IMR-90 (cell line): ENCODE measurements at regions not wholly inside any gene's neighbourhood (a gene's known extent, or its start where the extent isn't known, plus 50 kb on each side); places are given as distances from the start of the nearest gene placed in this dataset.

ENCODE experiments used
- ATAC-seq: fragments of 200-7000 bp; cut with Tn5 transposase; 2 replicates; pipeline ENCODE4 v1.9.1; 2020; ENCODE audit warnings: low read depth, mild to moderate bottlenecking, moderate library complexity
- BruUV-seq: library from RNA; stranded (reverse); fragments of 400-500 nt; replicated peaks from 2 replicates; lab custom pipeline; 2021; lab: Mats Ljungman, UMichigan
- CTCF ChIA-PET: fragments of 300-600 bp; formaldehyde crosslinking; extraction: SDS; loops from one replicate; lab custom pipeline; 2021; ENCODE audit warnings: antibody characterized with exemption; lab: Yijun Ruan, JAX
- POLR2A ChIA-PET: fragments of 300-600 bp; sonication (Branson Sonifier 250); formaldehyde crosslinking; loops from one replicate; lab custom pipeline; 2022; ENCODE audit warnings: antibody characterized with exemption; ENCODE audit not compliant: unreplicated experiment; lab: Charles Lee
- DNase-seq: peaks from one replicate; pipeline ENCODE4 v3.0.0; 2013
- H2AFZ ChIP-seq: replicated peaks from 2 replicates; pipeline ENCODE3; 2013; ENCODE audit warnings: low read length, mild to moderate bottlenecking; ENCODE audit not compliant: poor library complexity
- H2AK5ac ChIP-seq: 2 replicates; pipeline ENCODE4 v1.6.1; 2013; ENCODE audit warnings: low read depth, low read length, inconsistent platforms
- H2AK9ac ChIP-seq: replicated peaks from 2 replicates; pipeline ENCODE3; 2013; ENCODE audit warnings: mild to moderate bottlenecking, low read depth, low read length, moderate library complexity; ENCODE audit not compliant: poor library complexity
- H2BK120ac ChIP-seq: 2 replicates; pipeline ENCODE4 v1.6.1; 2013; ENCODE audit warnings: low read depth, low read length, inconsistent platforms
- H2BK15ac ChIP-seq: 3 replicates; pipeline ENCODE4 v1.6.1; 2013; ENCODE audit warnings: low read depth, low read length, inconsistent platforms
- H2BK20ac ChIP-seq: 2 replicates; pipeline ENCODE4 v1.6.1; 2013; ENCODE audit warnings: low read depth, mild to moderate bottlenecking, inconsistent platforms, low read length, moderate library complexity
- H2BK5ac ChIP-seq: 2 replicates; pipeline ENCODE4 v1.6.1; 2013; ENCODE audit warnings: mild to moderate bottlenecking, low read depth, low read length, inconsistent platforms; ENCODE audit not compliant: poor library complexity, severe bottlenecking
- H3K14ac ChIP-seq: replicated peaks from 2 replicates; pipeline ENCODE4 v1.6.1; 2013; ENCODE audit warnings: low read depth, low read length, inconsistent platforms
- H3K18ac ChIP-seq: 2 replicates; pipeline ENCODE4 v1.6.1; 2013; ENCODE audit warnings: low read depth, low read length, control low read depth
- H3K23ac ChIP-seq: 2 replicates; pipeline ENCODE4 v1.6.1; 2013; ENCODE audit warnings: low read depth, low read length, inconsistent platforms
- H3K27ac ChIP-seq: 2 replicates; pipeline ENCODE4 v1.5.1; 2013; ENCODE audit warnings: mild to moderate bottlenecking, control low read depth, low read length; ENCODE audit not compliant: insufficient read depth
- H3K27me3 ChIP-seq: 2 replicates; pipeline ENCODE4 v1.6.1; 2013; ENCODE audit warnings: low read length; ENCODE audit not compliant: control insufficient read depth, insufficient read depth
- H3K36me3 ChIP-seq: 2 replicates; pipeline ENCODE4 v1.6.1; 2013; ENCODE audit warnings: low read length, mixed read lengths; ENCODE audit not compliant: control insufficient read depth, insufficient read depth
- H3K4ac ChIP-seq: 2 replicates; pipeline ENCODE4 v1.6.1; 2013; ENCODE audit warnings: low read depth, low read length, inconsistent platforms
- H3K4me1 ChIP-seq: 2 replicates; pipeline ENCODE4 v1.6.1; 2013; ENCODE audit warnings: low read length, mixed read lengths; ENCODE audit not compliant: control insufficient read depth, insufficient read depth
- H3K4me2 ChIP-seq: 2 replicates; pipeline ENCODE4 v1.6.1; 2013; ENCODE audit warnings: low read depth, mild to moderate bottlenecking, control low read depth, low read length, moderate library complexity
- H3K4me3 ChIP-seq: 2 replicates; pipeline ENCODE4 v1.5.1; 2013; ENCODE audit warnings: low read depth, mild to moderate bottlenecking, control low read depth, low read length, moderate library complexity; ENCODE audit not compliant: insufficient read depth
- H3K56ac ChIP-seq: 2 replicates; pipeline ENCODE4 v1.6.1; 2013; ENCODE audit warnings: low read length, inconsistent platforms; ENCODE audit not compliant: insufficient read depth; ENCODE audit errors: extremely low read depth
- H3K79me1 ChIP-seq, 2 experiments: 2 replicates each; pipeline ENCODE4 v1.6.1; 2013; ENCODE audit warnings: low read length in 2 of 2, inconsistent platforms in 1 of 2, low read depth in 1 of 2
- H3K9ac ChIP-seq: 2 replicates; pipeline ENCODE4 v1.6.1; 2013; ENCODE audit warnings: low read depth, low read length, control low read depth
- H3K9me1 ChIP-seq: 2 replicates; pipeline ENCODE4 v1.6.1; 2013; ENCODE audit warnings: low read length, inconsistent platforms; ENCODE audit not compliant: insufficient read depth
- H3K9me3 ChIP-seq: 2 replicates; pipeline ENCODE4 v1.6.1; 2013; ENCODE audit warnings: low read length; ENCODE audit not compliant: control insufficient read depth, insufficient read depth
- H4K20me1 ChIP-seq: 2 replicates; pipeline ENCODE4 v1.6.1; 2013; ENCODE audit warnings: low read length, inconsistent platforms; ENCODE audit not compliant: insufficient read depth
- H4K5ac ChIP-seq: 2 replicates; pipeline ENCODE4 v1.6.1; 2013; ENCODE audit warnings: mild to moderate bottlenecking, low read depth, low read length, control low read depth
- H4K8ac ChIP-seq, 2 experiments: 2 replicates each; pipeline ENCODE4 v1.6.1; 2013; ENCODE audit warnings: low read depth in 2 of 2, low read length in 2 of 2, control low read depth in 1 of 2, inconsistent platforms in 1 of 2
- H4K91ac ChIP-seq: 2 replicates; pipeline ENCODE4 v1.6.1; 2013; ENCODE audit warnings: low read depth, low read length, inconsistent platforms; ENCODE audit not compliant: insufficient read depth
- BHLHE40 ChIP-seq: fragments of 150-350 bp; IDR thresholded peaks from 2 replicates; pipeline ENCODE4 v1.6.1; 2016; ENCODE audit warnings: mild to moderate bottlenecking, low read depth, low read length
- CEBPB ChIP-seq: IDR thresholded peaks from 2 replicates; pipeline ENCODE4 v1.6.1; 2012; ENCODE audit warnings: low read depth, low read length, improper control_type of control experiment
- ELK1 ChIP-seq: fragments of 150-350 bp; IDR thresholded peaks from 2 replicates; pipeline ENCODE4 v1.6.1; 2016; ENCODE audit warnings: low read depth, mild to moderate bottlenecking, low read length, moderate library complexity, borderline replicate concordance
- FOS ChIP-seq: fragments of 150-350 bp; IDR thresholded peaks from 2 replicates; pipeline ENCODE4 v1.6.1; 2016; ENCODE audit warnings: low read depth, low read length
- MAFK ChIP-seq: IDR thresholded peaks from 2 replicates; pipeline ENCODE4 v1.6.1; 2012; ENCODE audit warnings: low read depth, low read length, improper control_type of control experiment
- MAZ ChIP-seq: IDR thresholded peaks from 2 replicates; pipeline ENCODE4 v1.6.1; 2012; ENCODE audit warnings: low read depth, mild to moderate bottlenecking, low read length, improper control_type of control experiment, moderate library complexity, borderline replicate concordance
- MXI1 ChIP-seq: IDR thresholded peaks from 2 replicates; pipeline ENCODE4 v1.6.1; 2012; ENCODE audit warnings: low read depth, mild to moderate bottlenecking, low read length, moderate library complexity, borderline replicate concordance
- NFE2L2 ChIP-seq: fragments of 150-350 bp; IDR thresholded peaks from 2 replicates; pipeline ENCODE4 v1.6.1; 2016; ENCODE audit warnings: low read depth, mild to moderate bottlenecking, low read length
- POLR2A ChIP-seq: IDR thresholded peaks from 2 replicates; pipeline ENCODE4 v1.6.1; 2012; ENCODE audit warnings: mild to moderate bottlenecking, low read depth, low read length
- RAD21 ChIP-seq: IDR thresholded peaks from 2 replicates; pipeline ENCODE4 v1.6.1; 2012; ENCODE audit warnings: low read length, improper control_type of control experiment
- RCOR1 ChIP-seq: IDR thresholded peaks from 2 replicates; pipeline ENCODE4 v1.6.1; 2012; ENCODE audit warnings: mild to moderate bottlenecking, low read length, improper control_type of control experiment; ENCODE audit not compliant: insufficient replicate concordance
- RFX5 ChIP-seq: IDR thresholded peaks from 2 replicates; pipeline ENCODE4 v1.8.0; 2012; ENCODE audit warnings: low read depth, mild to moderate bottlenecking, low read length, moderate library complexity
- SMC3 ChIP-seq: fragments of 150-350 bp; IDR thresholded peaks from 2 replicates; pipeline ENCODE4 v1.6.1; 2016; ENCODE audit warnings: low read depth, mild to moderate bottlenecking, antibody characterized with exemption, low read length, moderate library complexity
- USF2 ChIP-seq: fragments of 150-350 bp; IDR thresholded peaks from 2 replicates; pipeline ENCODE4 v1.6.1; 2017; ENCODE audit warnings: mild to moderate bottlenecking, antibody characterized with exemption, low read length, low read depth
- WGBS, 2 experiments: methylation state at CpG; one replicate each; pipeline versions ENCODE4 v1.1.5 to v1.1.7; 2013; ENCODE audit warnings: missing lambda C conversion rate in 2 of 2; ENCODE audit not compliant: insufficient read length in 1 of 2; ENCODE audit errors: extremely low coverage in 2 of 2; 5-methylcytosine and 5-hydroxymethylcytosine counted together
- dilution Hi-C: fragments of 300-500 bp; cut with HindIII; formaldehyde crosslinking; loops from one replicate; pipeline ENCODE4 v1.14.3; 2018; ENCODE audit warnings: low sequenced_read_pairs; ENCODE audit not compliant: unreplicated experiment
- in situ Hi-C: fragments of 300-500 bp; cut with MboI; formaldehyde crosslinking; loops from 3 replicates; pipeline ENCODE4 v1.14.3; 2019; ENCODE audit warnings: low sequenced_read_pairs, inconsistent platforms, mixed read lengths
- intact Hi-C: fragments of 100-400 bp; cut with micrococcal nuclease; formaldehyde crosslinking; loops from 2 replicates; pipeline ENCODE4 v1.10.0; 2022

- no peak overlapping the region for H3K4me2 ChIP-seq
- intact Hi-C loops, result no loop called here
- no peak overlapping the region for H3K9ac ChIP-seq
- H4K5ac ChIP-seq, result no peak overlapping the region
- no peak overlapping the region for H3K4me3 ChIP-seq
- no peak overlapping the region for H3K56ac ChIP-seq
- WGBS, 2 experiments, result no CpG with 5 or more reads among the region's 3 CpGs
- H2AFZ ChIP-seq, result no peak overlapping the region
- H3K27ac ChIP-seq, result no peak overlapping the region
- H2BK120ac ChIP-seq, result no peak overlapping the region
- H3K9me1 ChIP-seq, result no peaks in the 10 kb centered on the region
- ATAC-seq (no peak), DNase-seq (no peak)
- dilution Hi-C loops, result no loop called here
- no peak overlapping the region for H2BK15ac ChIP-seq
- CTCF ChIA-PET, result no interaction called here
- no peak overlapping the region for H2AK5ac ChIP-seq
- no peaks in the 10 kb centered on the region for H3K4me1 ChIP-seq
- H2AK9ac ChIP-seq, result no peak overlapping the region
- no peak overlapping the region for H3K14ac ChIP-seq
- no peak overlapping the region for H4K91ac ChIP-seq
- no peak overlapping the region for H2BK20ac ChIP-seq
- POLR2A ChIA-PET, result no interaction called here
- H3K27me3 ChIP-seq, result no peaks in the 10 kb centered on the region
- H3K23ac ChIP-seq, result no peak overlapping the region
- H3K9me3 ChIP-seq, result no peaks in the 10 kb centered on the region
- H4K20me1 ChIP-seq, result no peaks in the 10 kb centered on the region
- H2BK5ac ChIP-seq, result no peak overlapping the region
- H4K8ac ChIP-seq, result no peak overlapping the region
- H3K36me3 ChIP-seq, result no peaks in the 10 kb centered on the region
- H3K18ac ChIP-seq, result no peak overlapping the region
- no TSS peak for BruUV-seq
- TF ChIP-seq BHLHE40 (no peak), NFE2L2 (peak; percentile 36; the same call in 1 of the 2 replicates), POLR2A (no peak), CEBPB (peak; percentile 48; the same call in 1 of the 2 replicates), MAZ (no peak), FOS (no peak), MXI1 (no peak), USF2 (no peak), ELK1 (no peak), RAD21 (no peak), MAFK (no peak), RFX5 (no peak), SMC3 (no peak), RCOR1 (no peak)
- no peak overlapping the region for H3K4ac ChIP-seq
- in situ Hi-C loops, result no loop called here
- no peaks in the 10 kb centered on the region for H3K79me1 ChIP-seq
Measured at GRCh38 chr4:19657856-19658255, 593.8 kb upstream of the SLIT2 start.
